Thoracic aorta (tissue), 2 donors: ENCODE measurements at regions not wholly inside any gene's neighbourhood (a gene's known extent, or its start where the extent isn't known, plus 50 kb on each side); places are given as distances from the start of the nearest gene placed in this dataset.
"Not testable (repeated sequence)": the region's sequence is repeated elsewhere in the genome, so short reads cannot be mapped to it uniquely, and the experiment has no call there.

Experiments
- ATAC-seq: fragments of 150-250 bp; one replicate; pipeline ENCODE4 v1.8.0; 2017; ENCODE audit warnings: low read depth; ENCODE audit not compliant: insufficient number of reproducible peaks, low FRiP score
- DNase-seq: peaks from one replicate; pipeline ENCODE4 v3.0.0-alpha.2; 2020; ENCODE audit warnings: low spot score
- H3K27ac ChIP-seq, 2 donors: fragments of 200-600 bp; sonication (generic); 1 replicate in 1 of 2; 2 replicates in 1 of 2; pipeline ENCODE4 v1.5.1; 2016; ENCODE audit warnings: mild to moderate bottlenecking in 2 of 2, moderate library complexity in 2 of 2
- H3K27me3 ChIP-seq: fragments of 200-600 bp; sonication (generic); replicated peaks from 2 replicates; pipeline ENCODE4 v1.6.0; 2016; ENCODE audit warnings: mild to moderate bottlenecking; ENCODE audit not compliant: insufficient read depth
- H3K36me3 ChIP-seq: fragments of 200-600 bp; sonication (generic); one replicate; pipeline ENCODE4 v1.5.1; 2016
- H3K4me1 ChIP-seq, 2 donors: fragments of 200-600 bp; sonication (generic); 1 replicate in 1 of 2; 2 replicates in 1 of 2; pipeline versions ENCODE4 v1.5.1 to v1.6.0; 2016; ENCODE audit warnings: low read depth in 2 of 2, mild to moderate bottlenecking in 1 of 2; ENCODE audit not compliant: control insufficient read depth in 1 of 2
- H3K4me3 ChIP-seq: fragments of 200-600 bp; sonication (generic); 2 replicates; pipeline ENCODE4 v1.5.1; 2016; ENCODE audit warnings: mild to moderate bottlenecking
- H3K9me3 ChIP-seq: fragments of 200-600 bp; sonication (generic); 2 replicates; pipeline ENCODE4 v1.5.1; 2016
- CTCF ChIP-seq: fragments of 200-600 bp; sonication (generic); IDR thresholded peaks from one replicate; pipeline ENCODE4 v1.5.1; 2019; ENCODE audit warnings: antibody characterized with exemption

- DNase-seq (no peak), ATAC-seq (no peak)
- Histone ChIP-seq H3K4me1 (no peaks in the 10 kb centered on the region), H3K9me3 (no peaks in the 10 kb centered on the region), H3K27me3 (no peaks in the 10 kb centered on the region), H3K4me3 (no peak overlapping the region), H3K27ac (no peak overlapping the region), H3K36me3 (no peaks in the 10 kb centered on the region)
- no peak for TF ChIP-seq CTCF
These were observed 91.4 kb downstream of the MTERF1 start for GRCh38 chr7:91789086-91789485.

- DNase-seq (no peak), ATAC-seq (no peak)
- Histone ChIP-seq H3K27me3 (no peaks in the 10 kb centered on the region), H3K36me3 (no peaks in the 10 kb centered on the region), H3K4me1 (no peaks in the 10 kb centered on the region), H3K9me3 (no peaks in the 10 kb centered on the region), H3K27ac (no peak overlapping the region), H3K4me3 (no peak overlapping the region)
- TF ChIP-seq CTCF, result no peak
These were observed 90.9 kb downstream of the MTERF1 start for GRCh38 chr7:91789558-91789957.

GRCh38 chr7:91790646-91791045 is 89.9 kb downstream of the MTERF1 start:
- not testable (repeated sequence) for H3K9me3 ChIP-seq, H3K27me3 ChIP-seq, ATAC-seq, H3K27ac ChIP-seq, H3K4me3 ChIP-seq, DNase-seq, H3K4me1 ChIP-seq, H3K36me3 ChIP-seq

GRCh38 chr7:91796122-91796521 is 84.4 kb downstream of the MTERF1 start:
- ATAC-seq, result no peak
- no peak for DNase-seq
- Histone ChIP-seq H3K27ac (no peak overlapping the region), H3K4me1 (no peaks in the 10 kb centered on the region), H3K9me3 (no peaks in the 10 kb centered on the region), H3K27me3 (no peaks in the 10 kb centered on the region), H3K4me3 (no peak overlapping the region), H3K36me3 (no peaks in the 10 kb centered on the region)
- no peak for TF ChIP-seq CTCF

- no peak for ATAC-seq
These were observed 82.1 kb downstream of the MTERF1 start for GRCh38 chr7:91798425-91798824.

More at GRCh38 chr7:91798425-91798824, 82.1 kb downstream of the MTERF1 start:
- no peak for TF ChIP-seq CTCF
- Histone ChIP-seq H3K9me3 (no peaks in the 10 kb centered on the region), H3K27ac (no peak overlapping the region), H3K36me3 (no peaks in the 10 kb centered on the region), H3K4me3 (no peak overlapping the region), H3K4me1 (no peaks in the 10 kb centered on the region), H3K27me3 (no peaks in the 10 kb centered on the region)
- DNase-seq, result no peak
